K562 (cell line): ENCODE measurements at regions not wholly inside any gene's neighbourhood (a gene's known extent, or its start where the extent isn't known, plus 50 kb on each side); places are given as distances from the start of the nearest gene placed in this dataset.

Source experiments
- ATAC-seq: fragments of 200-7000 bp; cut with Tn5 transposase; 3 replicates; pipeline ENCODE4 v1.9.1; 2020; ENCODE audit warnings: moderate library complexity
- BruUV-seq: library from RNA; stranded (reverse); fragments of 400-500 nt; replicated peaks from 2 replicates; lab custom pipeline; 2021; lab: Mats Ljungman, UMichigan
- CTCF ChIA-PET: fragments of 300-600 bp; formaldehyde crosslinking; extraction: SDS; loops from one replicate; lab custom pipeline; 2021; ENCODE audit warnings: low intra/inter-chr PET ratio; lab: Yijun Ruan, JAX
- POLR2A ChIA-PET: fragments of 300-600, 350-650 bp; sonication (Branson Sonifier 250); formaldehyde crosslinking; extraction: SDS; loops from one replicate; lab custom pipeline; 2021; ENCODE audit warnings: antibody characterized with exemption, inconsistent platforms; lab: Yijun Ruan, JAX
- DNase-seq, 4 experiments: peaks; one replicate each; pipeline versions ENCODE4 v3.0.0 to v3.0.0-alpha.2; 2011 to 2018; ENCODE audit warnings: low spot score in 3 of 4, mixed read lengths in 3 of 4; ENCODE audit errors: extremely low read depth in 1 of 4
- FAIRE-seq: peaks from 2 replicates; lab custom pipeline; 2011; peaks lifted over from hg19 to GRCh38; lab: Jason Lieb, UNC
- H2AFZ ChIP-seq: 2 replicates; pipeline ENCODE4 v1.6.0; 2011; ENCODE audit warnings: low read depth, low read length, control low read depth, inconsistent platforms
- H3K27ac ChIP-seq: fragments of 200-600 bp; 3 replicates; pipeline ENCODE4 v1.8.0; 2011; ENCODE audit warnings: low read depth, mild to moderate bottlenecking, control low read depth, inconsistent platforms, low read length, moderate library complexity, mixed read lengths; ENCODE audit errors: extremely low read depth
- H3K27me3 ChIP-seq, 2 experiments: fragments of 300-600 bp in 1 of 2; 2 replicates in 1 of 2; 3 replicates in 1 of 2; pipeline versions ENCODE4 v1.6.0 to v1.8.0; 2011; ENCODE audit warnings: inconsistent platforms in 2 of 2, low read length in 2 of 2, mild to moderate bottlenecking in 1 of 2, mixed read lengths in 1 of 2, moderate library complexity in 1 of 2; ENCODE audit not compliant: control insufficient read depth in 2 of 2, insufficient read depth in 2 of 2
- H3K36me3 ChIP-seq: fragments of 300-600 bp; 3 replicates; pipeline ENCODE4 v1.8.0; 2011; ENCODE audit warnings: mild to moderate bottlenecking, low read length, inconsistent platforms; ENCODE audit not compliant: control insufficient read depth, insufficient read depth
- H3K4me1 ChIP-seq, 2 experiments: fragments of 200-600 bp in 1 of 2; replicated peaks in 1 of 2; 2 replicates in 1 of 2; 3 replicates in 1 of 2; pipeline versions ENCODE4 v1.5.1 to v1.8.0; 2011; ENCODE audit warnings: inconsistent platforms in 2 of 2, low read length in 2 of 2, mild to moderate bottlenecking in 1 of 2, mixed read lengths in 1 of 2, moderate library complexity in 1 of 2; ENCODE audit not compliant: control insufficient read depth in 2 of 2, insufficient read depth in 2 of 2
- H3K4me2 ChIP-seq: 2 replicates; pipeline ENCODE4 v1.6.1; 2011; ENCODE audit warnings: low read length, control low read depth, inconsistent platforms, mixed read lengths; ENCODE audit not compliant: insufficient read depth
- H3K4me3 ChIP-seq: fragments of 200-600 bp; sonication (generic), shearing (Covaris generic); 2 replicates; pipeline ENCODE4 v1.5.1; 2016; ENCODE audit warnings: control low read depth, inconsistent platforms
- H3K79me2 ChIP-seq: fragments of 200-600 bp; 3 replicates; pipeline ENCODE4 v1.8.0; 2011; ENCODE audit warnings: low read length, inconsistent platforms; ENCODE audit not compliant: control insufficient read depth, insufficient read depth
- H3K9ac ChIP-seq, 2 experiments: 2 replicates each; pipeline versions ENCODE4 v1.6.0 to v1.6.1; 2011; ENCODE audit warnings: low read depth in 2 of 2, low read length in 2 of 2, control low read depth in 1 of 2, inconsistent platforms in 1 of 2, mild to moderate bottlenecking in 1 of 2, mixed read lengths in 1 of 2; ENCODE audit not compliant: insufficient read depth in 1 of 2
- H3K9me1 ChIP-seq: one replicate; pipeline ENCODE4 v1.6.0; 2011; ENCODE audit warnings: inconsistent platforms, mild to moderate bottlenecking, low read length, moderate library complexity; ENCODE audit not compliant: control insufficient read depth, insufficient read depth
- H3K9me3 ChIP-seq: replicated peaks from 2 replicates; pipeline ENCODE4 v1.5.1; 2011; ENCODE audit warnings: low read depth, low read length, inconsistent platforms; ENCODE audit not compliant: control insufficient read depth, insufficient read depth
- H4K20me1 ChIP-seq: replicated peaks from 2 replicates; pipeline ENCODE4 v1.6.1; 2011; ENCODE audit warnings: low read length, inconsistent platforms, mixed read lengths; ENCODE audit not compliant: control insufficient read depth, insufficient read depth
- MAFK ChIP-seq: IDR thresholded peaks from 2 replicates; pipeline ENCODE4 v1.6.1; 2011; ENCODE audit warnings: low read length, improper control_type of control experiment
- PCBP2 ChIP-seq: fragments of 200-400 bp; formaldehyde crosslinking; IDR thresholded peaks from 2 replicates; pipeline ENCODE4 v1.6.1; 2018; ENCODE audit warnings: low read length, low read depth, mild to moderate bottlenecking, moderate library complexity; ENCODE audit not compliant: poor library complexity, severe bottlenecking
- PHTF2 ChIP-seq: fragments of 250-450 bp; sonication (Bioruptor Pico); IDR thresholded peaks from 2 replicates; pipeline ENCODE4 v1.5.0; 2021; ENCODE audit warnings: mild to moderate bottlenecking
- POU5F1 ChIP-seq: fragments of 150-350 bp; IDR thresholded peaks from 2 replicates; pipeline ENCODE4 v1.6.1; 2014; ENCODE audit warnings: borderline replicate concordance, low read length, low read depth, mild to moderate bottlenecking; ENCODE audit not compliant: partially characterized antibody
- RFX7 ChIP-seq: fragments of 250-450 bp; sonication (Bioruptor Pico); IDR thresholded peaks from 2 replicates; pipeline ENCODE4 v1.5.1; 2021; ENCODE audit warnings: mild to moderate bottlenecking
- SNIP1 ChIP-seq: fragments of 450-650 bp; IDR thresholded peaks from 2 replicates; pipeline ENCODE4 v1.7.1; 2017; ENCODE audit warnings: low read depth, mild to moderate bottlenecking
- SRF ChIP-seq, 2 experiments: fragments of 250-450, 450-650 bp in 1 of 2; sonication (Bioruptor Pico) in 1 of 2; sonication (generic) in 1 of 2; formaldehyde crosslinking; IDR thresholded peaks; 2 replicates each; pipeline versions ENCODE4 v1.5.0 to v1.5.1; 2020 to 2022; ENCODE audit warnings: mild to moderate bottlenecking in 1 of 2, missing genetic modification reagents in 1 of 2
- ZNF583 ChIP-seq: fragments of 250-450 bp; sonication (Bioruptor Pico); IDR thresholded peaks from 2 replicates; pipeline ENCODE4 v1.4.0; 2020
- WGBS: fragments of 100-300 bp; shearing (Covaris generic); methylation state at CpG from one replicate; pipeline ENCODE4 v1.1.6; 2016; ENCODE audit warnings: low coverage, mixed read lengths; ENCODE audit not compliant: insufficient coverage; ENCODE audit errors: missing lambda C conversion rate; 5-methylcytosine and 5-hydroxymethylcytosine counted together
- in situ Hi-C: fragments of 300-500 bp; cut with MboI; formaldehyde crosslinking; loops from 4 replicates; pipeline ENCODE4 v1.15.0; 2018; ENCODE audit warnings: inconsistent platforms, mixed read lengths
- intact Hi-C: fragments of 100-400 bp; cut with micrococcal nuclease; formaldehyde crosslinking; loops from 2 replicates; pipeline ENCODE4 v1.14.2; 2022
- TF ChIP-seq, protein P1 (sequence below): IDR thresholded peaks from 2 replicates; pipeline ENCODE4 v1.6.1; 2016; ENCODE audit warnings: missing genetic modification characterization, missing compliant biosample characterization
- TF ChIP-seq, protein P2 (sequence below): sonication (generic); formaldehyde crosslinking; IDR thresholded peaks from 2 replicates; pipeline ENCODE4 v1.8.1; 2023; ENCODE audit warnings: mild to moderate bottlenecking, missing genetic modification reagents, moderate library complexity
- TF ChIP-seq, protein P3 (sequence below): fragments of 450-650 bp; IDR thresholded peaks from 2 replicates; pipeline ENCODE4 v1.6.1; 2016
- TF ChIP-seq, protein P4 (sequence below): sonication (generic); formaldehyde crosslinking; IDR thresholded peaks from 2 replicates; pipeline ENCODE4 v1.8.0; 2022; ENCODE audit warnings: mild to moderate bottlenecking, missing genetic modification reagents

DNA sequence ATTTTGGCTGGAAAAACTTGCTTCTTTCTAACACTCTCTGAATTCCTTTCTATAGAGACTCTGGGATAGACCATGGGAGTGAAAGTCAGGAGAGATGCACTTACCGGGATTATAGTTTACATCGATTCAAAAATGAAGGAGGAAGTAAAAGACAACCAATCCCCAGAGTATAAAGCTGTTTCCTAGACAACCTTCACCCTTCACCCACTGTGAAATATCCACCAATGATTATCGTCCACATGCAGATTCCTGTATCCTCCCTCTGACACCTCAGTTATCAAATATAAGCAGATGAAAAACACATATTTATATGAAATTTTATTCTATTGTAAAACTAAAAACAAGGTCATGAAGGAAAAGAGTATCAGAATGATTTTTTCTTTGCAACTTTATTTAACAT is 258.8 kb upstream of the GK2 start:
- no peaks in the 10 kb centered on the region for H3K79me2 ChIP-seq
- ChIA-PET POLR2A (no interaction called here), CTCF (no interaction called here)
- H3K9me1 ChIP-seq, result no peaks in the 10 kb centered on the region
- in situ Hi-C loops (no loop called here), intact Hi-C loops (no loop called here)
- H3K4me1 ChIP-seq, result no peaks in the 10 kb centered on the region
- no peaks in the 10 kb centered on the region for H4K20me1 ChIP-seq
- no TSS peak for BruUV-seq
- no peak overlapping the region for H3K9ac ChIP-seq
- no peaks in the 10 kb centered on the region for H3K27me3 ChIP-seq
- no peak overlapping the region for H3K4me2 ChIP-seq
- no peaks in the 10 kb centered on the region for H3K36me3 ChIP-seq
- WGBS, result 55% methylated on average over 3 of the region's 3 CpGs
- FAIRE-seq (no peak), ATAC-seq (no peak), DNase-seq (no peak)
- H3K9me3 ChIP-seq, result peaks cover 7% of the 10 kb centered on the region
- no peak overlapping the region for H3K27ac ChIP-seq
- no peak overlapping the region for H2AFZ ChIP-seq
- TF ChIP-seq, protein P1, sequence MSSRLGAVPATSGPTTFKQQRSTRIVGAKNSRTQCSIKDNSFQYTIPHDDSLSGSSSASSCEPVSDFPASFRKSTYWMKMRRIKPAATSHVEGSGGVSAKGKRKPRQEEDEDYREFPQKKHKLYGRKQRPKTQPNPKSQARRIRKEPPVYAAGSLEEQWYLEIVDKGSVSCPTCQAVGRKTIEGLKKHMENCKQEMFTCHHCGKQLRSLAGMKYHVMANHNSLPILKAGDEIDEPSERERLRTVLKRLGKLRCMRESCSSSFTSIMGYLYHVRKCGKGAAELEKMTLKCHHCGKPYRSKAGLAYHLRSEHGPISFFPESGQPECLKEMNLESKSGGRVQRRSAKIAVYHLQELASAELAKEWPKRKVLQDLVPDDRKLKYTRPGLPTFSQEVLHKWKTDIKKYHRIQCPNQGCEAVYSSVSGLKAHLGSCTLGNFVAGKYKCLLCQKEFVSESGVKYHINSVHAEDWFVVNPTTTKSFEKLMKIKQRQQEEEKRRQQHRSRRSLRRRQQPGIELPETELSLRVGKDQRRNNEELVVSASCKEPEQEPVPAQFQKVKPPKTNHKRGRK (tag), result no peak
- TF ChIP-seq, all 486 proteins: peak for 0
- no peak overlapping the region for H3K4me3 ChIP-seq

DNA sequence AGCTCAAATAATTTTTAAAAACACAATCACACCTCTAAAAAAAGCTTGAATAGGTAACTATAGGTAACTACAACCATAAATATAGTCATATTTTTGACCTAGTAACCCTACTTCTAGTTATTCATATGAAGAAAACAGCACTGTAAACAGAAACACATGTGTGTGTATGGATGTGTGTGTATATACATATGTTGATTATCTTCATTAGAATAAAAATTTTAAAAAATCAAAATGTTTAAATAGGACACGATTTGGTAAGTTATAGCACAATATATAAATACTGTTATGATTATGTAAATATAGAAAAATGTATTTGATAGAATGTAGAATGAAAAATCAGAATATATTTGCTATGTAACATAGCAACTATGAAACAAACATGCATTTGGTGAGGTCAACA is 258.1 kb upstream of the GK2 start:
- H3K79me2 ChIP-seq, result no peaks in the 10 kb centered on the region
- no TSS peak for BruUV-seq
- ChIA-PET CTCF (no interaction called here), POLR2A (no interaction called here)
- no peaks in the 10 kb centered on the region for H3K4me1 ChIP-seq
- ATAC-seq (no peak), DNase-seq (no peak), FAIRE-seq (no peak)
- no peak overlapping the region for H3K4me2 ChIP-seq
- peaks cover 7% of the 10 kb centered on the region for H3K9me3 ChIP-seq
- H3K9ac ChIP-seq, result no peak overlapping the region
- H3K9me1 ChIP-seq, result no peaks in the 10 kb centered on the region
- no peak overlapping the region for H2AFZ ChIP-seq
- no peaks in the 10 kb centered on the region for H3K27me3 ChIP-seq
- WGBS, result 0% methylated on average over 1 of the region's 1 CpG
- intact Hi-C loops, result no loop called here
- in situ Hi-C loops, result no loop called here
- H4K20me1 ChIP-seq, result no peaks in the 10 kb centered on the region
- no peak overlapping the region for H3K27ac ChIP-seq
- no peak overlapping the region for H3K4me3 ChIP-seq
- H3K36me3 ChIP-seq, result no peaks in the 10 kb centered on the region
- TF ChIP-seq PHTF2 (CRISPR knock-in tag) (no peak), MAFK (no peak), PCBP2 (no peak), RFX7 (CRISPR knock-in tag) (no peak), ZNF583 (CRISPR knock-in tag) (no peak), POU5F1 (no peak), SRF (CRISPR knock-in tag; IDR thresholded peaks at IDR 0.05) (no peak), SNIP1 (no peak)
- TF ChIP-seq, protein P2, sequence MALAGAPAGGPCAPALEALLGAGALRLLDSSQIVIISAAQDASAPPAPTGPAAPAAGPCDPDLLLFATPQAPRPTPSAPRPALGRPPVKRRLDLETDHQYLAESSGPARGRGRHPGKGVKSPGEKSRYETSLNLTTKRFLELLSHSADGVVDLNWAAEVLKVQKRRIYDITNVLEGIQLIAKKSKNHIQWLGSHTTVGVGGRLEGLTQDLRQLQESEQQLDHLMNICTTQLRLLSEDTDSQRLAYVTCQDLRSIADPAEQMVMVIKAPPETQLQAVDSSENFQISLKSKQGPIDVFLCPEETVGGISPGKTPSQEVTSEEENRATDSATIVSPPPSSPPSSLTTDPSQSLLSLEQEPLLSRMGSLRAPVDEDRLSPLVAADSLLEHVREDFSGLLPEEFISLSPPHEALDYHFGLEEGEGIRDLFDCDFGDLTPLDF (CRISPR knock-in tag), result no peak
- TF ChIP-seq, protein P3, sequence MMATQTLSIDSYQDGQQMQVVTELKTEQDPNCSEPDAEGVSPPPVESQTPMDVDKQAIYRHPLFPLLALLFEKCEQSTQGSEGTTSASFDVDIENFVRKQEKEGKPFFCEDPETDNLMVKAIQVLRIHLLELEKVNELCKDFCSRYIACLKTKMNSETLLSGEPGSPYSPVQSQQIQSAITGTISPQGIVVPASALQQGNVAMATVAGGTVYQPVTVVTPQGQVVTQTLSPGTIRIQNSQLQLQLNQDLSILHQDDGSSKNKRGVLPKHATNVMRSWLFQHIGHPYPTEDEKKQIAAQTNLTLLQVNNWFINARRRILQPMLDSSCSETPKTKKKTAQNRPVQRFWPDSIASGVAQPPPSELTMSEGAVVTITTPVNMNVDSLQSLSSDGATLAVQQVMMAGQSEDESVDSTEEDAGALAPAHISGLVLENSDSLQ, result no peak
- TF ChIP-seq, protein P4, sequence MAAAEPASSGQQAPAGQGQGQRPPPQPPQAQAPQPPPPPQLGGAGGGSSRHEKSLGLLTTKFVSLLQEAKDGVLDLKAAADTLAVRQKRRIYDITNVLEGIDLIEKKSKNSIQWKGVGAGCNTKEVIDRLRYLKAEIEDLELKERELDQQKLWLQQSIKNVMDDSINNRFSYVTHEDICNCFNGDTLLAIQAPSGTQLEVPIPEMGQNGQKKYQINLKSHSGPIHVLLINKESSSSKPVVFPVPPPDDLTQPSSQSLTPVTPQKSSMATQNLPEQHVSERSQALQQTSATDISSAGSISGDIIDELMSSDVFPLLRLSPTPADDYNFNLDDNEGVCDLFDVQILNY (CRISPR knock-in tag), result no peak
